ENCODE measurements at regions not wholly inside any gene's neighbourhood (a gene's known extent, or its start where the extent isn't known, plus 50 kb on each side); places are given as distances from the start of the nearest gene placed in this dataset.

- no peak for TF ChIP-seq CTCF (IDR thresholded peaks at IDR 0.05; ENCODE audit: low read length)
- TF ChIP-seq EZH2 (IDR thresholded peaks at IDR 0.05; ENCODE audit: borderline replicate concordance, low read length), result no peak
Observed at GRCh38 chr6:21406316-21406715, 187.2 kb upstream of the SOX4 start.

Data from OCI-LY1 (cell line).